Activated CD4-positive, alpha-beta T cell treated with anti-CD3 and anti-CD28 coated beads, Interleukin-2, amount 50 U/mL, for 16 hours (primary cell): ENCODE measurements at regions not wholly inside any gene's neighbourhood (a gene's known extent, or its start where the extent isn't known, plus 50 kb on each side); places are given as distances from the start of the nearest gene placed in this dataset.
A peak's percentile ranks its signal among the peaks of the same experiment; 100 is the strongest.

Experiments used
- DNase-seq: peaks from one replicate; pipeline ENCODE4 v3.0.0-alpha.2; 2020

- no peak for DNase-seq
Measured at GRCh38 chr16:51638339-51639135, 487.5 kb upstream of the SALL1 start.

GRCh38 chr16:51637770-51638094 is 486.7 kb upstream of the SALL1 start:
- no peak for DNase-seq

- DNase-seq: no peak
Measured at GRCh38 chr16:51636920-51637769, 486.1 kb upstream of the SALL1 start.

GRCh38 chr16:51635181-51635580 is 484.1 kb upstream of the SALL1 start:
- no peak for DNase-seq

- no peak for DNase-seq
Measured at GRCh38 chr16:51630076-51630475, 479.0 kb upstream of the SALL1 start.

GRCh38 chr16:51629576-51629975 is 478.5 kb upstream of the SALL1 start:
- DNase-seq: no peak

GRCh38 chr16:51624080-51624775 is 473.2 kb upstream of the SALL1 start:
- DNase-seq: no peak

- DNase-seq: peak; percentile 0
Measured at GRCh38 chr16:51621610-51622009, 470.5 kb upstream of the SALL1 start.

GRCh38 chr16:51615141-51615540 is 464.1 kb upstream of the SALL1 start:
- DNase-seq: no peak

- no peak for DNase-seq
Measured at GRCh38 chr16:51607201-51607651, 456.2 kb upstream of the SALL1 start.

GRCh38 chr16:51596247-51596646 is 445.2 kb upstream of the SALL1 start:
- no peak for DNase-seq

- DNase-seq: no peak
Measured at GRCh38 chr16:51592535-51593300, 441.6 kb upstream of the SALL1 start.

- no peak for DNase-seq
Measured at GRCh38 chr16:51592001-51592501, 441.0 kb upstream of the SALL1 start.

GRCh38 chr16:51591480-51591879 is 440.4 kb upstream of the SALL1 start:
- no peak for DNase-seq

- no peak for DNase-seq
Measured at GRCh38 chr16:51579652-51580360, 428.7 kb upstream of the SALL1 start.

GRCh38 chr16:51577621-51578303 is 426.7 kb upstream of the SALL1 start:
- peak; percentile 48 for DNase-seq

- no peak for DNase-seq
Measured at GRCh38 chr16:51576498-51577195, 425.6 kb upstream of the SALL1 start.

GRCh38 chr16:51573191-51573590 is 422.1 kb upstream of the SALL1 start:
- no peak for DNase-seq

GRCh38 chr16:51569203-51569931 is 418.3 kb upstream of the SALL1 start:
- peak; percentile 28 for DNase-seq

- no peak for DNase-seq
Measured at GRCh38 chr16:51567911-51568310, 416.8 kb upstream of the SALL1 start.
